ENCODE measurements at regions not wholly inside any gene's neighbourhood (a gene's known extent, or its start where the extent isn't known, plus 50 kb on each side); places are given as distances from the start of the nearest gene placed in this dataset.
"Not testable (repeated sequence)": the region's sequence is repeated elsewhere in the genome, so short reads cannot be mapped to it uniquely, and the experiment has no call there.

DNA sequence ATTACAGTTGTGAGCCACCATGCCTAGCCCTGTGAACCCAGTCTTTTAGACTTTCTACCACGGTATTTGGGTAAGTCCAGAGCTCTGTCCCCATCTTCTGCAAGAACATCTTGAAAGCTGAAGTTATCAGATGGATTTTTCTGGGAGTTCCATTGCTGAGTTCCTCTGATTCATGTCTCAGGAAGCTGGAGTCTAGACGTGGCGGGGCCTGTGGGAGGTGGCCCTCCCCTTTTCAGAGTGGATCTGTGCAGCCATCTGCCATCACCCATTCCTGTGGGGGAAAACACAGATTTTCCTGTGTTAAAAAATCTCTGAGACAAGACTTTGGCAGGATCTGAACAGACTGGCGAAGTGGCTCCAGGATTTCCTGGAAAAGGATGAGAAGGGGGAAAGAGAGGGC, 234.3 kb downstream of the NPIPA7 start:
- not testable (repeated sequence) for DNase-seq (ENCODE audit: extremely low read depth in 1 of 2, low read depth in 1 of 2)

- DNase-seq (ENCODE audit: extremely low read depth in 1 of 2, low read depth in 1 of 2): not testable (repeated sequence)
Observed at GRCh38 chr16:16614484-16614883, 235.5 kb downstream of the NPIPA7 start.

DNA sequence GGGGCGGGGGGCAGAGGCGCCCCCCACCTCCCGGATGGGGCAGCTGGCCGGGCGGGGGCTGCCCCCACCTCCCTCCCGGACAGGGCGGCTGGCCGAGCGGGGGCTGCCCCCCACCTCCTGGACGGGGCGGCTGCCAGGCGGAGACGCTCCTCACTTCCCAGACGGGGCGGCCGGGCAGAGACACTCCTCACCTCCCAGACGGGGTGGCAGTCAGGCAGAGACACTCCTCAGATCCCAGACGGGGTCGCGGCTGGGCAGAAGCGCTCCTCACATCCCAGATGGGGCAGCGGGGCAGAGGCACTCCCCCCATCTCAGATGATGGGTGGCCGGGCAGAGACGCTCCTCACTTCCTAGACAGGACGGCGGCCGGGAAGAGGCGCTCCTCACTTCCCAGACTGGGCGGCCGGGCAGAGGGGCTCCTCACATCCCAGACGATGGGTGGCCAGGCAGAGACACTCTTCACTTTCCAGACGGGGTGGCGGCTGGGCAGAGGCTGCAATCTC, 240.1 kb downstream of the NPIPA7 start:
- DNase-seq (ENCODE audit: extremely low read depth in 1 of 2, low read depth in 1 of 2): not testable (repeated sequence)

DNA sequence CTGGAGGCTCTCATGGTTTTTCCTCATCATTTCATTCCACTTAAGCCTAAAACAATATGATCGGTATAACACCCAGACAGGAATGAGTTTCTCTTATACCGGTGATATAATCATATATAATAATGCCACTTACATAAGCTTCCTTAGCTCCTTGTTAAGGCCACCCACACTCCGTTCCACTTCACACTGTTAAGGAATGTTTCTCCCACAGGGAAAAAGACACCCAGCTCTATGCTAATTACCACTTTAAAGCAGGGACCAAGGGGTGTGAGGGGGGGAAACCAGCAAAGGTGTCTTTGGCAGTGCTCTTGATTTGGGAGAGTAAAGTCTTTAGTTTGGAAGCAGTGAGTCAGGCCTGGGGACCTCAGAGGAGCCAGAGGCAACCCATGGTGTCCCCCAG, 245.4 kb downstream of the NPIPA7 start:
- not testable (repeated sequence) for DNase-seq (ENCODE audit: extremely low read depth in 1 of 2, low read depth in 1 of 2)

DNA sequence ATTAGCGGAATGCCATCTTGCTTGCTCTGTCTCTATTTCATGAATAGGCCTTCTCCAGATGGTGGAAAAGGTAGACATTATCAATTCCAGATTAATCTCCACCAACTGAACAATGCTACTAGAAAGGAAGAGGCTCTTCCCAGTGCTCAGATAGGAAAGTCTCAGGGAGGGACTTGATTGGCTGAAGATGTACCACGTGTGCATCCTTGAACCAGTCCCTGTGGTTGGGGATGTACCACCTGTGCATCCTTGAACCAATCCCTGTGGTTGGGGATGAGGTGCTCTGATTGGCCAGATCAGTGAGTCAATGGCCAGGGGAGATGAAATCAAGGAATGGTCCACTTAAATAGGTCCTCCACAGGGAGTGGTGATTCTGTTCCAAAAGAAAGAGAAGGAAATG, 246.2 kb downstream of the NPIPA7 start:
- not testable (repeated sequence) for DNase-seq (ENCODE audit: extremely low read depth in 1 of 2, low read depth in 1 of 2)

GRCh38 chr16:16627865-16628264, 248.9 kb downstream of the NPIPA7 start:
- DNase-seq (ENCODE audit: extremely low read depth in 1 of 2, low read depth in 1 of 2): not testable (repeated sequence)

GRCh38 chr16:16638231-16638630, 259.3 kb downstream of the NPIPA7 start:
- DNase-seq (ENCODE audit: extremely low read depth in 1 of 2, low read depth in 1 of 2): not testable (repeated sequence)

DNA sequence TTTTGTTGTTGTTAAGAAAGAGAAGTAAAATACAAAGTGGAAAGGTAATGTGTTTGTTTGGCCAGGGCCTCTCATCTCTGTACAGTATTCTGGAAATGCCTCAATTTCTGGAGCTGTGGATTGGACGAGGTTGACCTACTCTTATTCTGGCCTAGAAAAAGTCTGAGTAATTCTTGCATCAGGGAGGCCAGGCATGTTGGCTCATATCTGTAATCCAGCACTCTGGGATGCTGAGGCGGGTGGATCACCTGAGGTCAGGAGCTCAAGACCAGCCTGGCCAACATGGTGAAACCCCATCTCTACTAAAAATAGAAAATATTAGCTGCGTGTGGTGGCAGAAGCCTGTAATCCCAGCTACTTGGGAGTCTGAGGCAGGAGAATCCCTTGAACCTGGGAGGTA, 259.8 kb downstream of the NPIPA7 start:
- DNase-seq (ENCODE audit: extremely low read depth in 1 of 2, low read depth in 1 of 2): not testable (repeated sequence)

GRCh38 chr16:16643828-16644227, 264.9 kb downstream of the NPIPA7 start:
- DNase-seq (ENCODE audit: extremely low read depth in 1 of 2, low read depth in 1 of 2): not testable (repeated sequence)

GRCh38 chr16:16648002-16648401, 269.1 kb downstream of the NPIPA7 start:
- DNase-seq (ENCODE audit: extremely low read depth in 1 of 2, low read depth in 1 of 2): not testable (repeated sequence)

DNA sequence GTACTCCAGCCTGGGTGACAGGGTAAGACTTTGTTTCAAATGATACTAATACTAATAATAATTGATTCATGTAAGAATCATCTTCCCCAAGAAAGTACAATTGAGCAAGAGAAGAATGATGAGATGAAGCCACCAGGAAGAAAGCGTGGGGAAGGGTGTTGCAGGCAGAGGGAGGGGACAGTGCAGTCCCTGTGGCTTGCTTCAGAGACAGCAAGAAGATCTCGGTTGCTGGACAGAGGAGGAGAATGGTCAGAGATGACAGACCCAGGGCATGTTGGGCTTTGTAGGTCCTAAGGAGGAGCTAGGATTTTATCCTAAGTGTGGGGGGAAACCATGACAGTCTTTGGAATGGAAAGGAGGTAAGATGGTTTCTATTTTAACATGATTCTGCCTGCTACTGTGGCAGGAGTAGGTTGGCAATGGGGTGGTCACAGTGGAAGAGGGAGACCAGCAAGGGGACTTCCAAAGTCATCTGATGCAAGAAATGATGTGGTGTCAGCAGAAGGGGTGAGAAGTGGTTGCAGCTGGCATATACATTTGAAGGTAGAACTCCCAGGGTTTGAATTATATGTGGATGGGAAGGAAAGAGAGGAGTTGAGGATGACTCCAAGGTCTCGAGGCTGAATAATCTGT, 293.4 kb downstream of the NPIPA7 start:
- not testable (repeated sequence) for DNase-seq (ENCODE audit: extremely low read depth in 1 of 2, low read depth in 1 of 2)

GRCh38 chr16:16674820-16675219, 295.9 kb downstream of the NPIPA7 start:
- DNase-seq (ENCODE audit: extremely low read depth in 1 of 2, low read depth in 1 of 2): not testable (repeated sequence)

DNA sequence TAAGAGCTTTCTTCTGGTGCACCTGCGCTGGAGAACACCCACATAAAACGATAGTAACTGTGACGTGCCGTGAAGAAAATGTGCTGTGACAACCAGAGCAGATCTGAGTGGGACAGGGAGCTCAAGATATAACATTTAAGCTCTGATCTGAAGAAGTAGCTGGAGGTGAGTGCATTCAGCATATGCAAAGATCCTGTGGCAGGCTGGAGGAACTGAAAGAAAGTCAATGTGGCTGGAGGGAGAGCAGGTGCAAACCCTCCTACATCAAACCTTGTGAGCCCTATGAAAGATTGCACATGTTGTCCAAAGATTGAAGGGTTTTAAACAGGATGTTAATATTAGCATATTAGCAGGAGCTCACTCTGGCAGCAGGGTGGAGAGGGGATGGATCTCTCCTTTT, 342.9 kb downstream of the NPIPA7 start:
- not testable (repeated sequence) for DNase-seq (ENCODE audit: extremely low read depth in 1 of 2, low read depth in 1 of 2)

- not testable (repeated sequence) for DNase-seq (ENCODE audit: extremely low read depth in 1 of 2, low read depth in 1 of 2)
Observed at GRCh38 chr16:16722666-16723065, 343.7 kb downstream of the NPIPA7 start.

DNA sequence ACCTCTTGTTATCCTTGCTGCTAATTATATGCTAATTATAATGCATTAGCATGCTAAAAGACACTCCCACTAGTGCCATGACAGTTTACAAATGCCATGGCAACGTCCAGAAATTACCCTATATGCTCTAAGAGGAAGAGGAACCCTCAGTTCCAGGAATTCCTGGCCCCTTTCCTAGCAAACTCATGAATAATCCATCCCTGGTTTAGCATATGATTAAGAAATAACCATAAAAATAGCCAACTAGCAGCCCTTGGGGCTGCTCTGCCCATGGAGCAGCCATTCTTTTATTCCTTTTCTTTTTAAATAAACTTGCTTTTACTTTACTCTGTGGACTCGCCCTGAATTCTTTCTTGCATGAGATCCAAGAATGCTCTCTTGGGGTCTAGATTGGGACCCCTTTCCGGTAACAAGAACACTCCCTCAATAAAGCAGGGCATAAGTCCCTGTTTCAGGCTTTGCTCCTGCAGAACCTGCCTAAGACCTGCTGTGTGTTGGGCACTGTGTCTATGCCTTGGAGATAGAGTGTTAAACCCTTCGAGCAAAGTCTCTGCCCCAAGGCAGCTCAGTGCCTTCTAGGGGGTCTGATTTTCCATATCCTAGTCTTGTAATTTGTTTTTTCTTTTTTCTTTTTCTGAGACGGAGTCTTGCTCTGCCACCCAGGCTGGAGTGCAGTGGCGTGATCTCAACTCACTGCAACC, 345.0 kb downstream of the NPIPA7 start:
- not testable (repeated sequence) for DNase-seq (ENCODE audit: extremely low read depth in 1 of 2, low read depth in 1 of 2)

GRCh38 chr16:16727048-16727447, 348.1 kb downstream of the NPIPA7 start:
- DNase-seq (ENCODE audit: extremely low read depth in 1 of 2, low read depth in 1 of 2): not testable (repeated sequence)

DNA sequence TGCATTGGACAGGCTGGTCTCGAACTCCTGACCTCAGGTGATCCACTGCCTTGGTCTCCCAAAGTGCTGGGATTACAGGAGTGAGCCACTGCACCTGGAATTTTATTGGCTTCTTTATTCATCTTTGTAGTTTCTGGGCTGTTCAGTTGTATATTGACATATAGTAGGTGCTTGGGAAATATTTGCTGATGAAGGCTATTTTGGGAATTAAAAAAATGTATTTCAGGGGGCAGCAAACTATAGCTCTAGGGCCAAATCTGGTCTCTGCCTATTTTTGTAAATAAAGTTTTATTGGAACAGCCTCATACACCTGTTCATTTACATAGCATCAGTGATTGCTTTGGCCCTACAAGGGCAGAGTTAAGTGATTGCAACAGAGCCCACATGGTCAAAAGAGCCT, 363.6 kb downstream of the NPIPA7 start:
- DNase-seq (ENCODE audit: extremely low read depth in 1 of 2, low read depth in 1 of 2): not testable (repeated sequence)

DNA sequence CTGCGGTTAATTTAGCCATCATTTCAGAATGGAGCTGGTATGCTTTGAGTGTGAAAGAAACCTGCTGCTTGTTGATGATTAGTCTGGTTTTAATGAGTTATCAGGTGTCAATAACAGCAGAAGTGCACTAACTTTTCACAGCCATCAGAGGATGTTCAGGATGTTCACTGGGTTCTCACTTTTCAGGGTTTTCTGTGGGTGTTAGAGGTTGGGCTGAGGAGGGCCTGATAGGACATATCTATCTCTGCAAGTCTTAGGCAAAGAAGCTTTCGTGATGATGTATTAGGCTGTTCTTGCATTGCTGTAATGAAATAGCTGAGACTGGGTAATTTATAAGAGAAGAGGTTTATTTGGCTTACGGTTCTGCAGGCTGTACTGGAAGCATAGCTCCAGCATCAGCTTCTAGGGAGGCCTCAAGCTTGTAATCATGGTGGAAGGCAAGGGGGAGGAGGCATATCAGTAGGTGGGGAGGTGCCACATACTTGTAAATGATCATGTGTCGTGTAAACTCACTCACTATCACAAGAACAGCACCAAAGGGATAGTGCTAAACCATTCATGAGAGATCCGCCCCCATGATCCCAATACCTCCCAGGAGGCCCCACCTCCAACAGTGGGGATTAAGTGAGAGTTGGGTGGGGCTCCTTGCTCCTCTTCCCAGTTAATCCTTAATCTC, 376.2 kb downstream of the NPIPA7 start:
- DNase-seq (ENCODE audit: extremely low read depth in 1 of 2, low read depth in 1 of 2): not testable (repeated sequence)

DNA sequence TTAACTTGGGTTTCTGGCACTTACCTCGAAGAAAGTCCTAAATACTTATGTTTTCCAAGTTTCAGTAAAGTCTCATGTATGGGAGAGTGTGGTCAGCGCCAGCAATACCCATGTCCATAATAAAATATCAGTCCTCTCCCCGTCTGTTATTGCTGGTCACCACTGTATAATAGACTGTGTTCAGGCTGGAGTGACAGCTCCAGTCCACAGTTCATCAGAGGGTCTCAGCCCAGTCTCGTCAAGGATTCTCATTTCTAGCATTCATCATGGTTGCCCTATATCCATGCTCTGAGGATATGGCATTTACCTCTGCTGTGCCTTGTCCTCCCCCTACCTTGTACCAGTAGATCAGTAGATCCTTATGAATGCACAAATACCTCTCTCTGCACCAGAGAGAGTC, 384.5 kb downstream of the NPIPA7 start:
- no peak for DNase-seq (ENCODE audit: extremely low read depth in 1 of 2, low read depth in 1 of 2)

- DNase-seq (ENCODE audit: extremely low read depth in 1 of 2, low read depth in 1 of 2): not testable (repeated sequence)
Observed at GRCh38 chr16:16770717-16771116, 391.8 kb downstream of the NPIPA7 start.

- DNase-seq (ENCODE audit: extremely low read depth in 1 of 2, low read depth in 1 of 2): no peak
Observed at GRCh38 chr16:16774389-16774788, 395.4 kb downstream of the NPIPA7 start.

DNA sequence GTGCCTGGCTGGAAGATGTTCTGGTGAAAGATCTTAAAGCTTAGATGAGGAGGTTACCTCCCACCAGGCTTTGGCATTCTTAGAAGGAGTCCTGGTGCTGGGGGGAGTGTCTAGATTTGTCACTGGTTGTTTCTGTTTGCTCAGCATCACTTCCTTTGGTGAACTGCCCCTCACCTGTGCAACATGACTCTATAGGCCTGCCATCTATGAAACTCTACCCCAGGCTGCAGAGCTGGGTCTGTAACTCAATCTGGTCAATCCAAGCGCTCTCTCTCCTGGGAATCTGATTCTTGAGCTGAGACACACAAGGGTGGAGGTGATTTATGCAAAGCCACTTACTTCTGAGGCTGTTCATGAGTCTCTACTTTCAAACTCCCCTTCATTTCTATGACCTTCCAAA, 399.4 kb downstream of the NPIPA7 start:
- DNase-seq (ENCODE audit: extremely low read depth in 1 of 2, low read depth in 1 of 2): no peak
